ENCODE measurements at regions not wholly inside any gene's neighbourhood (a gene's known extent, or its start where the extent isn't known, plus 50 kb on each side); places are given as distances from the start of the nearest gene placed in this dataset.

DNA sequence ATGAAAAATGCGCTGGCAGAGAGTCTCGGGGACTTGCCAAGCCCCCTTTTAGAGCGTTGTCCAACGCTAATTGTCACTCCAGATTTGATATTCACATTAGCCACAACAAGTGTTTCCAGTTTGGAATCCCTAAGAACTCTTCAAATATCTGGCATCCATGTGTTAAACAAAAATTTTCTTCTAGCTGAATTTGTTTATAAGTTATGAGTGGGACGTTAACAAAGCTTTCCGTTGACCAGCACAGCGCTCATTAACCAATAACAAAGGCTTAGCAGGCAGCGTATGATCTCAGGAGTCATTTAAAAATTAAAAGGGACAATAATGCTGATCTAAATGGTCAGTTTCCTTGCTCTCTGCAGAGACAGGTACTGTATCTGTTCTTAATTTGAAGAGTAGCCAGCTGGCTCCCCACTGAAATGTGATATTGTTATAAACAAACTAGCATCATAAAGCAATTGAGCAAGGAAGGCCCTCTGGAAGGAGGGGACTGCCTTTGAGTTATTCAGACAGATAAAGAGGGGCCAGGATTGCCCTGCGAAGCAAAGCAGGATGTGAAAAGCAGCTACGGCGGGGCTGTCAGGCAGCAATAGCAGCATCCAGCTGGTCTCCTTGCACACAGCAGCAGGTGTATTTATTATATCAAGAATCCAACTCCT lies 337.2 kb upstream of the SALL3 start:
- TF ChIP-seq, protein P1, sequence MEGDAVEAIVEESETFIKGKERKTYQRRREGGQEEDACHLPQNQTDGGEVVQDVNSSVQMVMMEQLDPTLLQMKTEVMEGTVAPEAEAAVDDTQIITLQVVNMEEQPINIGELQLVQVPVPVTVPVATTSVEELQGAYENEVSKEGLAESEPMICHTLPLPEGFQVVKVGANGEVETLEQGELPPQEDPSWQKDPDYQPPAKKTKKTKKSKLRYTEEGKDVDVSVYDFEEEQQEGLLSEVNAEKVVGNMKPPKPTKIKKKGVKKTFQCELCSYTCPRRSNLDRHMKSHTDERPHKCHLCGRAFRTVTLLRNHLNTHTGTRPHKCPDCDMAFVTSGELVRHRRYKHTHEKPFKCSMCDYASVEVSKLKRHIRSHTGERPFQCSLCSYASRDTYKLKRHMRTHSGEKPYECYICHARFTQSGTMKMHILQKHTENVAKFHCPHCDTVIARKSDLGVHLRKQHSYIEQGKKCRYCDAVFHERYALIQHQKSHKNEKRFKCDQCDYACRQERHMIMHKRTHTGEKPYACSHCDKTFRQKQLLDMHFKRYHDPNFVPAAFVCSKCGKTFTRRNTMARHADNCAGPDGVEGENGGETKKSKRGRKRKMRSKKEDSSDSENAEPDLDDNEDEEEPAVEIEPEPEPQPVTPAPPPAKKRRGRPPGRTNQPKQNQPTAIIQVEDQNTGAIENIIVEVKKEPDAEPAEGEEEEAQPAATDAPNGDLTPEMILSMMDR (IDR thresholded peaks at IDR 0.05; ENCODE audit: control insufficient read depth, insufficient read depth, low read depth, low read length, missing control alignments) = no peak
- no peak for DNase-seq (ENCODE audit: low read depth)
- no peak overlapping the region for H3K4me3 ChIP-seq (ENCODE audit: control insufficient read depth, low read depth, low read length)

DNA sequence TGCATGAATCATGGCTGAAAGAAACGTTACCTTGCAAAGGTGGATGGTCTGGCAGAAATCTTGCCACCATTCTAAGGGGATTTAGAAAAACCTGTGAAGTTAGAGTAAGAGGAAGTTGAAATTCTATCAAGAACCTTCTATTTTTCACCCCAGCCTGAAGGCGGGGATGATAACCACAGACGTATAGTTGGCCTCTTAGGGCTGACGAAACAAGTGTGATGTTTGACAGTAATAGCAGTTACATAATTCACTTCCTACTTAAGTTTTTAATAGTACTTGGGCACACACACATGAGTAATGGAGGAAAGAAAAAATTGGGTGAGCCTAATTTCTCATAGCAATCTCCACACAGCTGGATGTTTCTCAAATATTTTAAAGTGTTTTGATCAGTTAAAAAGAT lies 336.6 kb upstream of the SALL3 start:
- H3K4me3 ChIP-seq (ENCODE audit: control insufficient read depth, low read depth, low read length) = no peak overlapping the region
- DNase-seq (ENCODE audit: low read depth) = no peak
- TF ChIP-seq, protein P1 (IDR thresholded peaks at IDR 0.05; ENCODE audit: control insufficient read depth, insufficient read depth, low read depth, low read length, missing control alignments) = no peak

DNA sequence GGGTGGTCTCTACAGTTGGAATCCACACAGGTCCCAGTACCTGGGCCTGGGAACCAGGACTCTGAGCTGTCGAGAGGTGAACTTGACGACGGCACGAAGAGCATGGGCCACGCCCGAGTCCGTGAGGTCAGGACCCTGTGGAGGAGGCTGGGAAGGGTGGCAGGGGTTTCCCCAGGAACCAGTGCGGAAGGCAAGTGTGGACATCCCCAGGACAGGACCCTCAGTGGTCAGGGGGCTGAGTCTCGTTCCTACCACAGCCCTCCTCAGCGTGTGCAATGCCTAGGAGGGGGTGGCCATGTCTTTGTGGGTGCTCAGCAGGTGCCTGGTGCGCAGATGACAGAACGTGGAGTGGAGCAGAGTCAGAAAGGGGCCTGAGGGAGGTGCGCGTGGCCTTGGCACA lies 335.6 kb upstream of the SALL3 start:
- TF ChIP-seq, protein P1 (IDR thresholded peaks at IDR 0.05; ENCODE audit: control insufficient read depth, insufficient read depth, low read depth, low read length, missing control alignments) = no peak
- DNase-seq (ENCODE audit: low read depth) = no peak
- no peak overlapping the region for H3K4me3 ChIP-seq (ENCODE audit: control insufficient read depth, low read depth, low read length)

DNA sequence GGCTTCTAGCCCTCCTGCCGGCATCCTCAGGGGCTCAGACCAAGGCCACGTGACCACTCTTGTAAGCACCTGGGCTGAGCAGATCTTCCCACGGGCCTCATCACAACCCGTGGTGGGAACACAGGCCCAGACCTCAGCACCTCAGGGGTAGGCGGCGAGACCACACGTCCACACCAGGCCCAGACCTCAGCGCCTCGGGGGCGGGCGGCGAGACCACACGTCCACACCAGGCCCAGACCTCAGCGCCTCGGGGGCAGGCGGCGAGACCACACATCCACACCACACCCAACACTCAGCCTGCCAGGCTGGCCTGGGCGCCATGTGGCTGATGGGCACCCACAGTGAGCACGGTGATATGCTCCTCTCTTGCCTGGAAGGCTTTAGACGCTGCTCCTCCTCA lies 334.4 kb upstream of the SALL3 start:
- DNase-seq (ENCODE audit: low read depth) = no peak
- TF ChIP-seq, protein P1 (IDR thresholded peaks at IDR 0.05; ENCODE audit: control insufficient read depth, insufficient read depth, low read depth, low read length, missing control alignments) = no peak

DNA sequence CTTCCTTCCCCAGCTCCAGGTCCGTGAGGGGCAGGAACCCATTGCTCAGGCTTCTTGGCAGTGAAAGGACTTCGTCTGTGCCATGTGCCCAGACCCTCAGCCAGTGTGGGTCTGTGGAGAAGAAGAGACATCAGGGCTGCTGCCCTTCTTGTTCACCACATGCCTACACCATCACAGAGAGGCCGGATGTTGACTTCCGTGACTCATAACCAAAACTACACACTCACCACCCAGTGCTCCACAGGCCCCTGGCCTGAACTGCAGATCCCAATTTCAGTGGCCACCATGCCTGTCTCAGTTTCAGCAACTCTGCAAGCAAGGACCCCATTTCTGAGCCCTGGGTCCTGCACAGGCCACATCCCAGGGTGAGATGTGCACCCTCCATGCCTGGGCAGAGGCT lies 332.6 kb upstream of the SALL3 start:
- DNase-seq (ENCODE audit: low read depth) = no peak
- TF ChIP-seq, protein P1 (IDR thresholded peaks at IDR 0.05; ENCODE audit: control insufficient read depth, insufficient read depth, low read depth, low read length, missing control alignments) = no peak
- H3K4me3 ChIP-seq (ENCODE audit: control insufficient read depth, low read depth, low read length) = no peak overlapping the region

More for the DNA sequence above, 334.4 kb upstream of the SALL3 start:
- no peak overlapping the region for H3K4me3 ChIP-seq (ENCODE audit: control insufficient read depth, low read depth, low read length)

DNA sequence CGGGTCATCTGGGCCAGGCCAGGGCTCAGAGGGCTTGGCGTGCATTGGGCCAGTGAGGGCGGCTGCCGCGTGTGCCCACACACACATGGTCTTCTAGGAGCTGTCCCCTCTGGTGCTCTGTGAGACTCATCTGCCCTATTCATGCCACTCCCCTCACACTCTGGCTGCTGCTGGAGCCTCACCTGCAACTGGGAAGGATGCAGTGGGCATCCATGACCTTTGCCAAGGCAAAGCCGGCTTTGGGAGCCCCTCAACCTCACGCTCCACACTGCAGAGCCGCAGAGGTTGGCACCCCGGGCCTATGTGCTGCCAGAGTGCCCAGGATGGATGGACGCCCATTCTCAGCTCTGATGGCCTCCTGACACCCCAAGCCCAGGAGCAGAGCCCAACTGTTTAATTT lies 330.2 kb upstream of the SALL3 start:
- DNase-seq (ENCODE audit: low read depth) = no peak
- no peak overlapping the region for H3K4me3 ChIP-seq (ENCODE audit: control insufficient read depth, low read depth, low read length)
- TF ChIP-seq, protein P1 (IDR thresholded peaks at IDR 0.05; ENCODE audit: control insufficient read depth, insufficient read depth, low read depth, low read length, missing control alignments) = no peak

Data from AG09309 (cell line).